ENCODE measurements at regions not wholly inside any gene's neighbourhood (a gene's known extent, or its start where the extent isn't known, plus 50 kb on each side); places are given as distances from the start of the nearest gene placed in this dataset.

- ChIA-PET POLR2A (no interaction called here), CTCF (interaction anchor here (0.6 kb wide), 1 partner anchor 43 kb away, joined by 4 read pairs; no protein-coding TSS in a partner anchor)
- Histone ChIP-seq H3K4me1 (ENCODE audit: control insufficient read depth, insufficient read depth, low read length) (no peaks in the 10 kb centered on the region), H3K9me3 (ENCODE audit: control insufficient read depth, insufficient read depth, low read depth, low read length) (no peaks in the 10 kb centered on the region), H3K27ac (ENCODE audit: extremely low read depth, low read depth, low read length) (no peak overlapping the region), H3K36me3 (ENCODE audit: control insufficient read depth in 2 of 2, insufficient read depth in 1 of 2, low read length in 2 of 2) (no peaks in the 10 kb centered on the region), H3K4me3 (ENCODE audit: low read depth, low read length) (no peak overlapping the region)
- no peak for TF ChIP-seq KLF9 (tag by site-specific recombination; IDR thresholded peaks at IDR 0.05; ENCODE audit: low read depth)
- TF ChIP-seq ZNF596 (tag by site-specific recombination; IDR thresholded peaks at IDR 0.05): no peak
- TF ChIP-seq HOXD13 (CRISPR knock-in tag; IDR thresholded peaks at IDR 0.05; ENCODE audit: borderline replicate concordance): no peak
- no peak for TF ChIP-seq ZNF488 (tag by site-specific recombination; IDR thresholded peaks at IDR 0.05)
- TF ChIP-seq BCL11A (tag by site-specific recombination; IDR thresholded peaks at IDR 0.05; ENCODE audit: low read depth): no peak
Measured at GRCh38 chr13:81582381-81582780, 1241.5 kb upstream of the SPRY2 start.

- TF ChIP-seq ZNF175 (tag by site-specific recombination; IDR thresholded peaks at IDR 0.05) (no peak), KLF1 (tag by site-specific recombination; IDR thresholded peaks at IDR 0.05) (no peak), BCL6B (tag by site-specific recombination; IDR thresholded peaks at IDR 0.05) (no peak), IKZF3 (tag by site-specific recombination; IDR thresholded peaks at IDR 0.05) (no peak), PRDM10 (tag by site-specific recombination; IDR thresholded peaks at IDR 0.05) (no peak), ZNF473 (tag by site-specific recombination; IDR thresholded peaks at IDR 0.05) (no peak), ZNF530 (tag by site-specific recombination; IDR thresholded peaks at IDR 0.05; ENCODE audit: low read depth) (no peak), ZNF768 (tag by site-specific recombination; IDR thresholded peaks at IDR 0.05) (no peak), ZFP41 (tag by site-specific recombination; IDR thresholded peaks at IDR 0.05; ENCODE audit: borderline replicate concordance) (no peak), WT1 (tag by site-specific recombination; IDR thresholded peaks at IDR 0.05) (no peak), ZNF266 (tag by site-specific recombination; IDR thresholded peaks at IDR 0.05; ENCODE audit: low read depth) (no peak), ZNF580 (tag by site-specific recombination; IDR thresholded peaks at IDR 0.05) (no peak), ZNF513 (tag by site-specific recombination; IDR thresholded peaks at IDR 0.05) (no peak)
- Histone ChIP-seq H3K27ac (ENCODE audit: extremely low read depth, low read depth, low read length) (no peak overlapping the region), H3K36me3 (ENCODE audit: control insufficient read depth in 2 of 2, insufficient read depth in 1 of 2, low read length in 2 of 2) (no peaks in the 10 kb centered on the region), H3K9me3 (ENCODE audit: control insufficient read depth, insufficient read depth, low read depth, low read length) (no peaks in the 10 kb centered on the region), H3K4me3 (ENCODE audit: low read depth, low read length) (no peak overlapping the region), H3K4me1 (ENCODE audit: control insufficient read depth, insufficient read depth, low read length) (no peaks in the 10 kb centered on the region)
- ChIA-PET POLR2A (no interaction called here), CTCF (no interaction called here)
Measured at GRCh38 chr13:81577601-81578195, 1236.8 kb upstream of the SPRY2 start.
